Epithelial cell of esophagus (primary cell): ENCODE measurements at regions not wholly inside any gene's neighbourhood (a gene's known extent, or its start where the extent isn't known, plus 50 kb on each side); places are given as distances from the start of the nearest gene placed in this dataset.
A peak's percentile ranks its signal among the peaks of the same experiment; 100 is the strongest.

Experiments
- DNase-seq: peaks from one replicate; pipeline ENCODE4 v3.0.0; 2010; ENCODE audit warnings: low read depth
- H3K4me3 ChIP-seq: 2 replicates; pipeline ENCODE4 v1.5.1; 2011; ENCODE audit warnings: mild to moderate bottlenecking, low read length, control low read depth
- CTCF ChIP-seq: IDR thresholded peaks from 2 replicates; pipeline ENCODE4 v1.5.1; 2011; ENCODE audit warnings: low read depth, mild to moderate bottlenecking, low read length, control low read depth, inconsistent platforms; ENCODE audit not compliant: insufficient read depth; ENCODE audit errors: missing control alignments

- no peak for TF ChIP-seq CTCF
- H3K4me3 ChIP-seq: no peak overlapping the region
- peak; percentile 11 for DNase-seq
Measured at GRCh38 chr2:14418115-14418514, 214.4 kb upstream of the LRATD1 start.

DNA sequence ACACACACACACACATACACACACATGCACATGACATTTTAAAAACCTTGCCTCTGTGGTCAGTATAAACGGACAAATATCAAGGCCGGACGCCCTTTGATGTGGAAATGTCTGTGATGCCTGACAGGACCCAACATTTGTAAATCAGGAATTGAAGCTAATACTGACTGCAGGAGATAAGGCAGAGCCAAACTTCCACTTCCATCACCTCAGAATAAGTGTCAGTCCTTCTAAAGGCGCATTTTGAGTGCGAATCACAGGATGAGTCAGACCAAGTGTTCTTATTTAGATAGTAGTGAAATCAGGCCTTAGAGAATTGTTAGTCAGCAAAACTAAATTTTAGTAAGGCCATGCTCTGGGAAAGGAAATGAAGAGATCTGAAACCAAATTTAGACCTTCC is 211.7 kb upstream of the LRATD1 start:
- TF ChIP-seq CTCF: no peak
- DNase-seq: peak; percentile 51
- H3K4me3 ChIP-seq: no peak overlapping the region

- H3K4me3 ChIP-seq: no peak overlapping the region
- DNase-seq: peak; percentile 21
- TF ChIP-seq CTCF: no peak
Measured at GRCh38 chr2:14422426-14422825, 210.1 kb upstream of the LRATD1 start.

DNA sequence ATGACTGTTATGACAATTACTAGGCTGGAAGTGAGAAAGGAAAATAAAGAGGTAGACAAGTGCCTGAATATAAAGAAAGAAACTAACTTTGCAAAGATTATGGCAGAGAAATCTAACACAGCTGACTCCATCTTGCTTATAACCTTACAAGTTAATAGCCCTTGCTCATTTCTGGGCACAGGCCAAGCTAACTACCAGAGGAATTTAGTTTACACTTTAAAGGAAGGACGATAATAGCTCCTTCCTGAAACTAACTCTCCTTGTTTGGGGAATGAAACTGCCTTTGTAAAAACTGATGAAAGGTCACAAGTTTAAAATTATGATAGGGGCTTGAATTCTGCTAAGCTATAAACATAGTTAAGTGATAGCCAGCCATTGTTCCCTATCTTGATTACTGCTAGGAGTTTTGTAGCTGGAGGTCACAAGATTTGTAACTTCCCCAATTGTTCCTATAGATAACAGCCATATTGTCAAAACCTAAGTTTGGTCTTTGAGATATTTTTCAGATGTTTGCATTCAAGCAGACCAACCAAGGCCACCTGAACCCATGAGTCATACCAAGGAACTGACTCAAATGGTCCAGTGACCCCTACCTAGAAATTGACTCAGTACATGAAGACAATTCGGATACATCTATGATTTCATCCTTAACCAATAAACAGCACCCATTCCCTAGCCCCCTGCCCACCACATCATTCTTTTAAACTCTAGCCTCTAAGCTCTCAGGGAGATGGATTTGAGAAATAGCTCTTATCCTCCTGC is 209.2 kb upstream of the LRATD1 start:
- H3K4me3 ChIP-seq: no peak overlapping the region
- no peak for DNase-seq
- TF ChIP-seq CTCF: no peak

DNA sequence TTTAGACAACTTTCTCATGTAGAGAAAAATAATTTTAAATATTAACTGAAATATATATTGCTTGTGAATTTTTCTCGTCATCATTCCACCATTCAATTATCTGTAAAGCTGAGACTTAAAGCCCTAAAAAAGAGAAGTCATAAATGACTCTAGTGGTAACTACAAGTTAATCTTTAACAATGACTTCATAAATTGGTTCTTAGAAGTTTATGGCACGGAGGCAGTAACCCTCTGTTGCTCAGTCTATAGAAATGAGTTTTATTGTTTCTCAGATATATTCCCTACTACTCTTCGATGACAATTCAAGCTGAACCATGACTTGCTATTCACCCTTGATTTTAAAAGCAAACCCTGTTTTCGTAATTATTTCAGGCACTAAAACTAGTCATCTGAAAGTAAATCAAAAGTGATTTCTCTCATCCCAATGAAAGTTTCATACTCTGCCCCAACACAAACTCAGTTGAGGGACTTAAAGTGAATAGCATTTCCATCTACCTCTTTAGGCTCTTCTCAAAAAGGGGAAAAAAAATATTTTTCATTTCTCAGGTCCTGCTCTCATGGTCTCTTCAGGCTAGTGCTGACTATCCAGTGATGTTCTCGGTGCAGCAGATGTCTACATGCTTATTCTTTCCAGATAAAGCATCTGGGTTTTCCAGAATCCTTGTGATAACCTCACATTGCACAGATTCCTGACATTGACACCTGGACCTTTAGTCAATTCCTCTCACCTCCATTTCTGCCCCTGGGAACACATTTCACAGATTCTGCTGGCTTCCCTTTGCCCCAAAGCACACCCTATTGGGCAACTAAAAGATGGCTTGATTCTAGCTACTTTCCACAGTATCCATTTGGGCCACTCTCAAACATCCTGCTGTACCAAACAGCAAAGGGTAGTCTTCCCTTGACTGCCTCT is 207.8 kb upstream of the LRATD1 start:
- H3K4me3 ChIP-seq: no peak overlapping the region
- no peak for TF ChIP-seq CTCF
- no peak for DNase-seq

DNA sequence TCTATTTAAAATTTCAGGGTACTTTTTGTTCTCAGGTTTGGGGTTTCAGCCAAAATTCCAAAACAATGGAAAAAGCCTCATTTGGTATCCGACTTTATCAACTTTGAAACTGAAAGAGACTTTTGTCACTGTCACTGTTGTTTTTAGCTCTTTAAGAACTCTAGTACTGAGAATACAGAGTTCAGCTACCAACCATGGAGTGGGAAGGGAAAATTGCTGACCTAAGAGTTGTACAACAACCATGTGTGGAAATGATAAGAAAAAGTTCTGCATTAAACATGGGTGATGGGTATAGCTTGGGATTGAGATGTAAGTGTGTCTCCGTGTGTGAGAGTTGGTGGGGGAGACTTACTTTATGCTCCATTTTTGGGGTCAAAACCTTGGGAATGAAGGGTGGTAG is 206.6 kb upstream of the LRATD1 start:
- no peak for TF ChIP-seq CTCF
- DNase-seq: no peak
- no peak overlapping the region for H3K4me3 ChIP-seq
